ENCODE measurements at regions not wholly inside any gene's neighbourhood (a gene's known extent, or its start where the extent isn't known, plus 50 kb on each side); places are given as distances from the start of the nearest gene placed in this dataset.

DNA sequence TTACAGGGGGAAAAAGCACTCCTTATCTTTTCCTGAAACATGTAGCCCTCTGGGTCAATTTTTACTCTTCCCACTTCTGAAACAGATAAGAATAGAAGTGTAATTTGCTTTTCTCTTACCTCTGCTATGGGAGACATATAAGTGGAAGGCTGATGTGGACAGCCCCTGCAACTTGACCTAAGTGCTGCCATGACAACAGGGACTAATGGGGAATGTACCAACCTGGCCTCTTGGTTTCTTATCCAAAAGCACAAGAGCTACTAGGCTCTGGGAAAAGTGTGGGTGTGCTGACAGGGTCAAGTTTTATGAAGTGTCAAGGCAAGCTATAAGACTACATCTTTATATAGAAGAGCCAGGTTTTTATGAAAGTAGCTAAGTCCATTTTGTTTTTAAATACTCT, 1246.5 kb downstream of the OTOL1 start:
- TF ChIP-seq EZH2 (IDR thresholded peaks at IDR 0.05), result no peak
- TF ChIP-seq CEBPB (IDR thresholded peaks at IDR 0.05; ENCODE audit: low read depth), result no peak
- TF ChIP-seq, protein P1, sequence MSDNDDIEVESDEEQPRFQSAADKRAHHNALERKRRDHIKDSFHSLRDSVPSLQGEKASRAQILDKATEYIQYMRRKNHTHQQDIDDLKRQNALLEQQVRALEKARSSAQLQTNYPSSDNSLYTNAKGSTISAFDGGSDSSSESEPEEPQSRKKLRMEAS (IDR thresholded peaks at IDR 0.05), result no peak
- TF ChIP-seq, protein P2, sequence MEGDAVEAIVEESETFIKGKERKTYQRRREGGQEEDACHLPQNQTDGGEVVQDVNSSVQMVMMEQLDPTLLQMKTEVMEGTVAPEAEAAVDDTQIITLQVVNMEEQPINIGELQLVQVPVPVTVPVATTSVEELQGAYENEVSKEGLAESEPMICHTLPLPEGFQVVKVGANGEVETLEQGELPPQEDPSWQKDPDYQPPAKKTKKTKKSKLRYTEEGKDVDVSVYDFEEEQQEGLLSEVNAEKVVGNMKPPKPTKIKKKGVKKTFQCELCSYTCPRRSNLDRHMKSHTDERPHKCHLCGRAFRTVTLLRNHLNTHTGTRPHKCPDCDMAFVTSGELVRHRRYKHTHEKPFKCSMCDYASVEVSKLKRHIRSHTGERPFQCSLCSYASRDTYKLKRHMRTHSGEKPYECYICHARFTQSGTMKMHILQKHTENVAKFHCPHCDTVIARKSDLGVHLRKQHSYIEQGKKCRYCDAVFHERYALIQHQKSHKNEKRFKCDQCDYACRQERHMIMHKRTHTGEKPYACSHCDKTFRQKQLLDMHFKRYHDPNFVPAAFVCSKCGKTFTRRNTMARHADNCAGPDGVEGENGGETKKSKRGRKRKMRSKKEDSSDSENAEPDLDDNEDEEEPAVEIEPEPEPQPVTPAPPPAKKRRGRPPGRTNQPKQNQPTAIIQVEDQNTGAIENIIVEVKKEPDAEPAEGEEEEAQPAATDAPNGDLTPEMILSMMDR (IDR thresholded peaks at IDR 0.05 in 2 of 3, conservative IDR thresholded peaks at IDR 0.05 in 1 of 3; ENCODE audit: borderline replicate concordance in 1 of 3, insufficient read depth in 1 of 3, low read depth in 2 of 3, low read length in 2 of 3), result no peak
- no peak for TF ChIP-seq YY1 (IDR thresholded peaks at IDR 0.05; ENCODE audit: extremely low read depth, insufficient replicate concordance, low read depth, low read length)
- no peak for TF ChIP-seq POLR2AphosphoS5 (IDR thresholded peaks at IDR 0.05; ENCODE audit: low read depth, low read length)
- no peak for TF ChIP-seq EGR1 (IDR thresholded peaks at IDR 0.05; ENCODE audit: low read depth)
- TF ChIP-seq SIN3A (IDR thresholded peaks at IDR 0.05; ENCODE audit: low read depth), result no peak

Measured in HCT116 (cell line).